ENCODE measurements at regions not wholly inside any gene's neighbourhood (a gene's known extent, or its start where the extent isn't known, plus 50 kb on each side); places are given as distances from the start of the nearest gene placed in this dataset.

- dilution Hi-C loops (cut with MboI; ENCODE audit: extremely low pct_ligation_motif_present, low sequenced_read_pairs): no loop called here
- DNase-seq (ENCODE audit: low read depth, low spot score) (no peak), FAIRE-seq (no peak)
- no peaks in the 10 kb centered on the region for H3K4me1 ChIP-seq (ENCODE audit: control insufficient read depth, extremely low read depth, insufficient read depth, low read length)
- H3K27me3 ChIP-seq (ENCODE audit: control insufficient read depth, extremely low read depth, insufficient read depth, low read length): peaks cover 12% of the 10 kb centered on the region
- H3K4me2 ChIP-seq (ENCODE audit: control insufficient read depth, extremely low read depth, insufficient read depth, low read depth, low read length): no peak overlapping the region
- H3K9me3 ChIP-seq (ENCODE audit: control insufficient read depth, low read depth, low read length): no peaks in the 10 kb centered on the region
- no peak overlapping the region for H2AFZ ChIP-seq (ENCODE audit: control insufficient read depth, low read length)
- H3K27ac ChIP-seq (ENCODE audit: control insufficient read depth, insufficient read depth, low read length): no peak overlapping the region
- no peaks in the 10 kb centered on the region for H3K9me1 ChIP-seq (ENCODE audit: control insufficient read depth, extremely low read depth, insufficient read depth, low read length)
- H3K36me3 ChIP-seq (ENCODE audit: control insufficient read depth in 2 of 2, extremely low read depth in 1 of 2, insufficient read depth in 2 of 2, low read length in 2 of 2): no peaks in the 10 kb centered on the region
- no peak for TF ChIP-seq EZH2 (IDR thresholded peaks at IDR 0.05; ENCODE audit: low read length)
- TF ChIP-seq CTCF (optimal IDR thresholded peaks at IDR 0.05 in 1 of 3, IDR thresholded peaks at IDR 0.05 in 1 of 3, conservative IDR thresholded peaks at IDR 0.05 in 1 of 3; ENCODE audit: extremely low read depth in 1 of 3, insufficient read depth in 2 of 3, low read length in 3 of 3): no peak
- H3K79me2 ChIP-seq (ENCODE audit: control insufficient read depth, insufficient read depth, low read length): no peaks in the 10 kb centered on the region
- no peak overlapping the region for H3K9ac ChIP-seq (ENCODE audit: control insufficient read depth, extremely low read depth, insufficient read depth, low read length)
- H4K20me1 ChIP-seq (ENCODE audit: control insufficient read depth, extremely low read depth, insufficient read depth, low read length): no peaks in the 10 kb centered on the region
- no peak overlapping the region for H3K4me3 ChIP-seq (ENCODE audit: control insufficient read depth in 2 of 3, extremely low read depth in 1 of 3, insufficient read depth in 2 of 3, low read depth in 1 of 3, low read length in 3 of 3)
These were observed 148.6 kb downstream of the CYP26A1 start for GRCh38 chr10:93222211-93222754.

DNA sequence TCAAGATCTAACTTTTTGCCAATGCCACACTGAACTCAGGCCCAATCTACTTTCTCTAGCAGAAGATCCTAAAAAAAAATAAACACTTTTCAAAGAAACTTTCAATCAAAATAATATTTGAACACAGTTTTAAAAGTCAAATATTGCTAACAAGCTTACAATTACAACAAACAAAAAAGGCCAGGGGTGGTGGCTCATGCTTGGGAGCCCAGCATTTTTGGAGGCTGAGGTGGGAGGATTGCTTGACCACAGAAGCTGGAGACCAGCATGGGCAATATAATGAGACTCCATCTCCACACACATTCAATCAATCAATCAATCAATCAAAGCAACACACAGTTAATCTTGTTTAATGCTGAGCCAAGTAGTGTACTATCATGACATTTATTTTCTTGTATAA, 149.2 kb downstream of the CYP26A1 start:
- H3K9ac ChIP-seq (ENCODE audit: control insufficient read depth, extremely low read depth, insufficient read depth, low read length): no peak overlapping the region
- no peak overlapping the region for H3K4me3 ChIP-seq (ENCODE audit: control insufficient read depth in 2 of 3, extremely low read depth in 1 of 3, insufficient read depth in 2 of 3, low read depth in 1 of 3, low read length in 3 of 3)
- no peak overlapping the region for H2AFZ ChIP-seq (ENCODE audit: control insufficient read depth, low read length)
- peaks cover 12% of the 10 kb centered on the region for H3K27me3 ChIP-seq (ENCODE audit: control insufficient read depth, extremely low read depth, insufficient read depth, low read length)
- dilution Hi-C loops (cut with MboI; ENCODE audit: extremely low pct_ligation_motif_present, low sequenced_read_pairs): no loop called here
- H3K79me2 ChIP-seq (ENCODE audit: control insufficient read depth, insufficient read depth, low read length): no peaks in the 10 kb centered on the region
- no peaks in the 10 kb centered on the region for H3K9me3 ChIP-seq (ENCODE audit: control insufficient read depth, low read depth, low read length)
- H4K20me1 ChIP-seq (ENCODE audit: control insufficient read depth, extremely low read depth, insufficient read depth, low read length): no peaks in the 10 kb centered on the region
- no peak for FAIRE-seq
- no peak overlapping the region for H3K27ac ChIP-seq (ENCODE audit: control insufficient read depth, insufficient read depth, low read length)
- H3K4me1 ChIP-seq (ENCODE audit: control insufficient read depth, extremely low read depth, insufficient read depth, low read length): no peaks in the 10 kb centered on the region
- TF ChIP-seq EZH2 (IDR thresholded peaks at IDR 0.05; ENCODE audit: low read length) (no peak), CTCF (optimal IDR thresholded peaks at IDR 0.05 in 1 of 3, IDR thresholded peaks at IDR 0.05 in 1 of 3, conservative IDR thresholded peaks at IDR 0.05 in 1 of 3; ENCODE audit: extremely low read depth in 1 of 3, insufficient read depth in 2 of 3, low read length in 3 of 3) (no peak)
- no peaks in the 10 kb centered on the region for H3K9me1 ChIP-seq (ENCODE audit: control insufficient read depth, extremely low read depth, insufficient read depth, low read length)
- DNase-seq (ENCODE audit: low read depth, low spot score): no peak
- H3K4me2 ChIP-seq (ENCODE audit: control insufficient read depth, extremely low read depth, insufficient read depth, low read depth, low read length): no peak overlapping the region
- H3K36me3 ChIP-seq (ENCODE audit: control insufficient read depth in 2 of 2, extremely low read depth in 1 of 2, insufficient read depth in 2 of 2, low read length in 2 of 2): no peaks in the 10 kb centered on the region

Data from keratinocyte (primary cell).